ENCODE measurements at regions not wholly inside any gene's neighbourhood (a gene's known extent, or its start where the extent isn't known, plus 50 kb on each side); places are given as distances from the start of the nearest gene placed in this dataset.

GRCh38 chr3:104742044-104742443 lies 624.7 kb upstream of the ALCAM start:
- POLR2A ChIA-PET: no interaction called here
- H3K4me3 ChIP-seq (ENCODE audit: low read depth in 2 of 2, low read length in 2 of 2): no peak overlapping the region
- H3K27me3 ChIP-seq (ENCODE audit: control insufficient read depth, insufficient read depth, low read length): no peaks in the 10 kb centered on the region
- CTCF ChIA-PET: no interaction called here
- ATAC-seq (no peak), DNase-seq (ENCODE audit: low read depth, low spot score) (no peak)
- H3K9me3 ChIP-seq (ENCODE audit: control insufficient read depth, insufficient read depth, low read depth, low read length): no peaks in the 10 kb centered on the region
- H3K27ac ChIP-seq (ENCODE audit: low read length): no peak overlapping the region
- intact Hi-C loops (cut with micrococcal nuclease; ENCODE audit: unreplicated experiment) (no loop called here), in situ Hi-C loops (cut with HindIII; ENCODE audit: low pct_unique_long_range_greater_than_20kb, low sequenced_read_pairs) (no loop called here)
- TF ChIP-seq TCF7L2 (IDR thresholded peaks at IDR 0.05; ENCODE audit: low read depth, low read length) (no peak), SIN3A (IDR thresholded peaks at IDR 0.05; ENCODE audit: borderline replicate concordance, insufficient read depth, low read depth, low read length) (no peak), REST (IDR thresholded peaks at IDR 0.05; ENCODE audit: insufficient read depth in 1 of 2, low read depth in 2 of 2, low read length in 1 of 2) (no peak), CTCF (IDR thresholded peaks at IDR 0.05) (no peak), POLR2AphosphoS5 (IDR thresholded peaks at IDR 0.05; ENCODE audit: low read depth, low read length) (no peak)
- no peaks in the 10 kb centered on the region for H3K4me1 ChIP-seq (ENCODE audit: control insufficient read depth, insufficient read depth, low read length)
- no peaks in the 10 kb centered on the region for H3K36me3 ChIP-seq (ENCODE audit: control insufficient read depth, insufficient read depth, low read length)
- BruUV-seq (replicated peaks): no TSS peak

DNA sequence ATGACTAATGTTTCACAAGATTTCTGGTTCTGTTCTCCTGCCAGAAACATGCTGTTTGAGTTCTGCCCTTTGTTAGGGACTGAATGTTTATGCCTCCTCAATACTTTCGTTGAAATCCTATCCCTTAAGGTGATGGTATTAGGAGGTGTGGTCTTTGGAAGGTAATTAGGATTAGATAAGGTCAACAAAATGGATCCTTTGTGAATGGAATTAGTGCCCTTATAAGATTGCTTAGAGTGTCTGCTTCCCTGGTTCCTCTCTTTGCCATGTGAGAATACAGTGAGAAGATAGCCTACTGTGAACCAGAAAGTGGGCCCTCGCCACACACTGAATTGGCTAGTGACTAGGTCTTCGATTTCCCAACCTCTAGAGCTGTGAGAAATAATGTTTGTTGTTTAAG lies 621.4 kb upstream of the ALCAM start:
- ChIA-PET POLR2A (no interaction called here), CTCF (no interaction called here)
- no peak overlapping the region for H3K4me3 ChIP-seq (ENCODE audit: low read depth in 2 of 2, low read length in 2 of 2)
- ATAC-seq (no peak), DNase-seq (ENCODE audit: low read depth, low spot score) (no peak)
- in situ Hi-C loops (cut with HindIII; ENCODE audit: low pct_unique_long_range_greater_than_20kb, low sequenced_read_pairs) (no loop called here), intact Hi-C loops (cut with micrococcal nuclease; ENCODE audit: unreplicated experiment) (no loop called here)
- no peaks in the 10 kb centered on the region for H3K9me3 ChIP-seq (ENCODE audit: control insufficient read depth, insufficient read depth, low read depth, low read length)
- H3K27ac ChIP-seq (ENCODE audit: low read length): no peak overlapping the region
- BruUV-seq (replicated peaks): no TSS peak
- H3K4me1 ChIP-seq (ENCODE audit: control insufficient read depth, insufficient read depth, low read length): no peaks in the 10 kb centered on the region
- H3K27me3 ChIP-seq (ENCODE audit: control insufficient read depth, insufficient read depth, low read length): no peaks in the 10 kb centered on the region
- no peaks in the 10 kb centered on the region for H3K36me3 ChIP-seq (ENCODE audit: control insufficient read depth, insufficient read depth, low read length)
- no peak for TF ChIP-seq SIN3A (IDR thresholded peaks at IDR 0.05; ENCODE audit: borderline replicate concordance, insufficient read depth, low read depth, low read length)
- TF ChIP-seq CTCF (IDR thresholded peaks at IDR 0.05): no peak
- no peak for TF ChIP-seq TCF7L2 (IDR thresholded peaks at IDR 0.05; ENCODE audit: low read depth, low read length)
- TF ChIP-seq POLR2AphosphoS5 (IDR thresholded peaks at IDR 0.05; ENCODE audit: low read depth, low read length): no peak
- no peak for TF ChIP-seq REST (IDR thresholded peaks at IDR 0.05; ENCODE audit: insufficient read depth in 1 of 2, low read depth in 2 of 2, low read length in 1 of 2)
